Gastrocnemius medialis (tissue), 4 donors: ENCODE measurements at regions not wholly inside any gene's neighbourhood (a gene's known extent, or its start where the extent isn't known, plus 50 kb on each side); places are given as distances from the start of the nearest gene placed in this dataset.
"Not testable (repeated sequence)": the region's sequence is repeated elsewhere in the genome, so short reads cannot be mapped to it uniquely, and the experiment has no call there.

ENCODE experiments used
- ATAC-seq, 2 donors: fragments of 150-250 bp; one replicate each; pipeline ENCODE4 v1.9.1; 2016
- DNase-seq, 2 donors: peaks; one replicate each; pipeline ENCODE4 v3.0.0-alpha.2; 2019
- H3K27ac ChIP-seq, 4 donors: fragments of 200-600 bp; sonication (generic); 1 replicate in 1 of 4; 2 replicates in 3 of 4; pipeline ENCODE4 v1.5.1; 2016 to 2018; ENCODE audit warnings: mild to moderate bottlenecking in 2 of 4, moderate library complexity in 1 of 4
- H3K27me3 ChIP-seq, 3 donors: fragments of 200-600 bp; sonication (generic) in 2 of 3; 1 replicate in 1 of 3; 2 replicates in 2 of 3; pipeline versions ENCODE4 v1.5.1 to v1.6.0; 2016 to 2019; ENCODE audit warnings: mild to moderate bottlenecking in 1 of 3, moderate library complexity in 1 of 3
- H3K36me3 ChIP-seq, 2 donors: fragments of 200-600 bp; sonication (generic) in 1 of 2; one replicate each; pipeline ENCODE4 v1.5.1; 2017 to 2018
- H3K4me1 ChIP-seq, 2 donors: fragments of 200-600 bp; sonication (generic) in 1 of 2; one replicate each; pipeline ENCODE4 v1.5.1; 2016 to 2017; ENCODE audit warnings: mild to moderate bottlenecking in 2 of 2
- H3K4me3 ChIP-seq, 4 donors: fragments of 200-600 bp; sonication (generic) in 3 of 4; 1 replicate in 1 of 4; 2 replicates in 3 of 4; pipeline ENCODE4 v1.5.1; 2016 to 2019; ENCODE audit warnings: mild to moderate bottlenecking in 2 of 4
- H3K9me3 ChIP-seq, 3 donors: fragments of 200-600 bp; sonication (generic) in 2 of 3; 1 replicate in 1 of 3; 2 replicates in 2 of 3; pipeline ENCODE4 v1.5.1; 2016 to 2019
- POLR2A ChIP-seq, 2 donors: fragments of 450-650 bp; IDR thresholded peaks; one replicate each; pipeline ENCODE4 v1.6.1; 2017; ENCODE audit warnings: antibody characterized with exemption in 2 of 2, mild to moderate bottlenecking in 2 of 2, moderate library complexity in 2 of 2
- in situ Hi-C, 4 donors: fragments of 200-750 bp; cut with MboI; loops; one replicate each; pipeline versions ENCODE4 v1.15.0 to v1.8.0; 2017; ENCODE audit warnings: low sequenced_read_pairs in 4 of 4
- intact Hi-C: fragments of 100-400 bp; cut with DNase I; formaldehyde crosslinking; loops from one replicate; pipeline ENCODE4 v1.15.1; 2023; ENCODE audit warnings: low total_unique reads
- TF ChIP-seq, protein P1 (sequence below), 5 experiments: fragments of 450-650 bp in 3 of 5; fragments of 200-600 bp in 2 of 5; sonication (generic) in 2 of 5; IDR thresholded peaks in 4 of 5; conservative IDR thresholded peaks in 1 of 5; 1 replicate in 4 of 5; 2 replicates in 1 of 5; pipeline ENCODE4 v1.5.1; 2016 to 2019; ENCODE audit warnings: antibody characterized with exemption in 5 of 5, mild to moderate bottlenecking in 3 of 5, moderate library complexity in 3 of 5

DNA sequence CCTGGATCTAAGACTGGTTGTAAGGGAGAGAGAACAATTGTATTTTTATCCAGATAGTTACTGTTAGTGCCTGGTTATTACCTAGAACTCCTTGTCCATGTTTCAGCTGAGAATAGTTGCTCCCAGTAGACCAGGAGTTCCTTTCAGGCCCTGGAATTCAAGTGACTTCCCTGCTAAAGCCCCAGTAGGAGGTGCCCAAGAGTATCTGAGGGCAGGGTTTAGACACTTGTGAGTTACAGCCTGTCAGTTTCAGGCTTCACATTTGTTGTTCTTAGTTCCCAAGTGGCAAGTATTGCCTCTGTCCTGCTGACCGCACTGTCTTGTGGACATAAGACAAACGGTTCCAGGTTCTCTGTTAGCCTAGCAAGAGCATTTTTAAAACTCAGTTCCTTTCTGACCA, 743.9 kb upstream of the SEMA6A start:
- Histone ChIP-seq H3K4me3 (no peak overlapping the region), H3K4me1 (no peaks in the 10 kb centered on the region), H3K27ac (no peak overlapping the region), H3K9me3 (no peaks in the 10 kb centered on the region), H3K36me3 (no peaks in the 10 kb centered on the region), H3K27me3 (no peaks in the 10 kb centered on the region)
- DNase-seq: no peak
- in situ Hi-C loops: no loop called here
- intact Hi-C loops: no loop called here
- no peak for TF ChIP-seq POLR2A (IDR thresholded peaks at IDR 0.05)
- TF ChIP-seq, protein P1, sequence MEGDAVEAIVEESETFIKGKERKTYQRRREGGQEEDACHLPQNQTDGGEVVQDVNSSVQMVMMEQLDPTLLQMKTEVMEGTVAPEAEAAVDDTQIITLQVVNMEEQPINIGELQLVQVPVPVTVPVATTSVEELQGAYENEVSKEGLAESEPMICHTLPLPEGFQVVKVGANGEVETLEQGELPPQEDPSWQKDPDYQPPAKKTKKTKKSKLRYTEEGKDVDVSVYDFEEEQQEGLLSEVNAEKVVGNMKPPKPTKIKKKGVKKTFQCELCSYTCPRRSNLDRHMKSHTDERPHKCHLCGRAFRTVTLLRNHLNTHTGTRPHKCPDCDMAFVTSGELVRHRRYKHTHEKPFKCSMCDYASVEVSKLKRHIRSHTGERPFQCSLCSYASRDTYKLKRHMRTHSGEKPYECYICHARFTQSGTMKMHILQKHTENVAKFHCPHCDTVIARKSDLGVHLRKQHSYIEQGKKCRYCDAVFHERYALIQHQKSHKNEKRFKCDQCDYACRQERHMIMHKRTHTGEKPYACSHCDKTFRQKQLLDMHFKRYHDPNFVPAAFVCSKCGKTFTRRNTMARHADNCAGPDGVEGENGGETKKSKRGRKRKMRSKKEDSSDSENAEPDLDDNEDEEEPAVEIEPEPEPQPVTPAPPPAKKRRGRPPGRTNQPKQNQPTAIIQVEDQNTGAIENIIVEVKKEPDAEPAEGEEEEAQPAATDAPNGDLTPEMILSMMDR (IDR thresholded peaks at IDR 0.05 in 4 of 5, conservative IDR thresholded peaks at IDR 0.05 in 1 of 5): no peak
- ATAC-seq: no peak

DNA sequence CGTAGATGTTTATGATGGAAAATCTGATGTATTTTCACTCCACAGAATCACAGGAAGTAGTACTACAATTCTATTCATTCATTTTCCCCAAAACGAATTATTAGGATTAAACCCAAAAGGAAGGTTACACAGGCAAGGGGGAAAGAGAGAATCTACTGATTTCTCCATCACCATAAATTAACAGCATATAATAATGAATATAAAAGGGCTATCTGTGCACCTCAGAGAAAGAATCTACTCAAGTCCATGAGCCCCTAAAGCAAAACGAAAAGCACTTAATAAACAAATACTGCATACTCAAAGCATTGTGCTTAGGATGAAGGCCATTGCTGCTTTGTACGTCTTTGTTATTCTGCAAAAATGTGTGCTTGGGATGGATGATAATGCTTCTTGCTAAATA, 740.5 kb upstream of the SEMA6A start:
- in situ Hi-C loops (no loop called here), intact Hi-C loops (no loop called here)
- Histone ChIP-seq H3K9me3 (no peaks in the 10 kb centered on the region), H3K4me1 (no peaks in the 10 kb centered on the region), H3K36me3 (no peaks in the 10 kb centered on the region), H3K27ac (no peak overlapping the region), H3K4me3 (no peak overlapping the region), H3K27me3 (no peaks in the 10 kb centered on the region)
- TF ChIP-seq POLR2A (IDR thresholded peaks at IDR 0.05): no peak
- TF ChIP-seq, protein P1 (IDR thresholded peaks at IDR 0.05 in 4 of 5, conservative IDR thresholded peaks at IDR 0.05 in 1 of 5): no peak
- ATAC-seq (no peak), DNase-seq (no peak)

DNA sequence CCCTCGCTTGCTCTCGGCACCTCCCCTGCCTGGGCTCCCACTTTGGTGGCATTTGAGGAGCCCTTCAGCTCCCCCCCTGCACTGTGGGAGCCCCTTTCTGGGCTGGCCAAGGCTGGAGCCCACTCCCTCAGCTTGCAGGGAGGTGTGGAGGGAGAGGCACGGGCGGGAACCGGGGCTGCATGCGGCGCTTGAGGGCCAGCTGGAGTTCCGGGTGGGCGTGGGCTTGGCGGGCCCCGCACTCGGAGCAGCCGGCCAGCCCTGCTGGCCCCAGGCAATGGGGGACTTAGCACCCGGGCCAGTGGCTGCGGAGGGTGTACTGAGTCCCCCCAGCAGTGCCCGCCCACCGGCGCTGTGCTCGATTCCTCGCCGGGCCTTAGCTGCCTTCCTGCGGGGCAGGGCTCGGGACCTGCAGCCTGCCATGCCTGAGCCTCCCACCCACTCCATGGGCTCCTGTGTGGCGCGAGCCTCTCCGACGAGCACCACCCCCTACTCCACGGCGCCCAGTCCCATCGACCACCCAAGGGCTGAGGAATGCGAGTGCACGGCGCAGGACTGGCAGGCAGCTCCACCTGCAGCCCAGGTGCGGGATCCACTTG, 730.0 kb upstream of the SEMA6A start:
- H3K36me3 ChIP-seq, H3K27me3 ChIP-seq, DNase-seq, ATAC-seq, in situ Hi-C loops, H3K4me1 ChIP-seq, H3K9me3 ChIP-seq, H3K27ac ChIP-seq, intact Hi-C loops, H3K4me3 ChIP-seq: not testable (repeated sequence)

DNA sequence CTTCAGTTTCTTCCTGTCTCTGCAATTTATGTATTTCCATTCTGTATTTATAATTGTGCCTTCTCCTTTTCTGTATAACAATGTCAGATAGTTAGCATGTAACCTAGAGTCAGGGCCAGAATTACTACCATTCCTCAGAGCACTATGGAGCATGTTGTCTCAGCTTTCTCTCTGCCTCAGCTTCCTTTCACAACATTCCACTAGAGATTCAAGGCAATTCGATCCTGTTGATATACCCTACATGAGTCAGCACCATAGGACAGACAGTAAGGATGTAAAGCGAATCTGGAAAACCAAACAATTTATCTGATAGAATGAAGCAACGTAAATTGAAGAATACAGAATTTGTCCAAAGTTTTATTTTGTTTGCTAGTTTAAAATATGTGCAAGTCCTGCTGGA, 728.3 kb upstream of the SEMA6A start:
- no peaks in the 10 kb centered on the region for H3K9me3 ChIP-seq
- ATAC-seq (no peak), DNase-seq (no peak)
- no peak overlapping the region for H3K27ac ChIP-seq
- in situ Hi-C loops (no loop called here), intact Hi-C loops (no loop called here)
- H3K27me3 ChIP-seq: no peaks in the 10 kb centered on the region
- H3K4me3 ChIP-seq: no peak overlapping the region
- H3K4me1 ChIP-seq: no peaks in the 10 kb centered on the region
- H3K36me3 ChIP-seq: no peaks in the 10 kb centered on the region
- TF ChIP-seq, protein P1 (IDR thresholded peaks at IDR 0.05 in 4 of 5, conservative IDR thresholded peaks at IDR 0.05 in 1 of 5): no peak
- no peak for TF ChIP-seq POLR2A (IDR thresholded peaks at IDR 0.05)

DNA sequence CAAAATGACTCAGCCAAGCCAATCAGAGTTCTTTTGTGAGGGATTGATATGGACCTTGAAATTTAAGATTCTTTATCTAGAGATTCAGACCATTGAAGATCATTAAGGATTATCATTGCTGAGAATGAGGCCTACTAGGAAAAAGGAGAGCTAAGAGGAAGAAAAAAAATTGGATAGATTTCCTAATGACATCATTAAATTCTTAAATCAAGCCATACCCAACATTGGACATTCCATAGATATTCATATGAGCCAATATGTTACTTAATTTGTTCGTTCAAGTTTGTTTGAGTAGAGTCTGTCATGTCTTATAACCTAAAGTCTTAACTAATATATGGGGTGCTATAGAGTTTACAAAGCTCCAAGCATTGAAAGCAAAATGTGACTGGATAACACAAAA, 727.9 kb upstream of the SEMA6A start:
- Histone ChIP-seq H3K36me3 (no peaks in the 10 kb centered on the region), H3K9me3 (no peaks in the 10 kb centered on the region), H3K27me3 (no peaks in the 10 kb centered on the region), H3K4me1 (no peaks in the 10 kb centered on the region), H3K4me3 (no peak overlapping the region), H3K27ac (no peak overlapping the region)
- TF ChIP-seq, protein P1 (IDR thresholded peaks at IDR 0.05 in 4 of 5, conservative IDR thresholded peaks at IDR 0.05 in 1 of 5): no peak
- no peak for TF ChIP-seq POLR2A (IDR thresholded peaks at IDR 0.05)
- intact Hi-C loops (no loop called here), in situ Hi-C loops (no loop called here)
- ATAC-seq (no peak), DNase-seq (no peak)
